ENCODE measurements at regions not wholly inside any gene's neighbourhood (a gene's known extent, or its start where the extent isn't known, plus 50 kb on each side); places are given as distances from the start of the nearest gene placed in this dataset.

- H3K4me1 Mint-ChIP-seq (ENCODE audit: unreplicated experiment): no peaks in the 10 kb centered on the region
- no peak for TF ChIP-seq CTCF (IDR thresholded peaks at IDR 0.05; ENCODE audit: unreplicated experiment)
- no peaks in the 10 kb centered on the region for H3K27me3 Mint-ChIP-seq (ENCODE audit: unreplicated experiment)
- no peaks in the 10 kb centered on the region for H3K36me3 Mint-ChIP-seq (ENCODE audit: low read depth, unreplicated experiment)
- no peak for DNase-seq (ENCODE audit: low spot score)
- H3K27ac Mint-ChIP-seq (ENCODE audit: unreplicated experiment): no peak overlapping the region
- H3K9me3 Mint-ChIP-seq (ENCODE audit: unreplicated experiment): no peaks in the 10 kb centered on the region
- H3K4me3 Mint-ChIP-seq (ENCODE audit: unreplicated experiment): no peak overlapping the region
Measured at GRCh38 chr11:41861838-41862237, 402.4 kb upstream of the LRRC4C start.

- H3K27ac Mint-ChIP-seq (ENCODE audit: unreplicated experiment): no peak overlapping the region
- H3K36me3 Mint-ChIP-seq (ENCODE audit: low read depth, unreplicated experiment): no peaks in the 10 kb centered on the region
- no peak overlapping the region for H3K4me3 Mint-ChIP-seq (ENCODE audit: unreplicated experiment)
- H3K4me1 Mint-ChIP-seq (ENCODE audit: unreplicated experiment): no peaks in the 10 kb centered on the region
- DNase-seq (ENCODE audit: low spot score): no peak
- H3K27me3 Mint-ChIP-seq (ENCODE audit: unreplicated experiment): no peaks in the 10 kb centered on the region
- TF ChIP-seq CTCF (IDR thresholded peaks at IDR 0.05; ENCODE audit: unreplicated experiment): no peak
- no peaks in the 10 kb centered on the region for H3K9me3 Mint-ChIP-seq (ENCODE audit: unreplicated experiment)
Measured at GRCh38 chr11:41866525-41866924, 407.1 kb upstream of the LRRC4C start.

- DNase-seq (ENCODE audit: low spot score): no peak
- no peak for TF ChIP-seq CTCF (IDR thresholded peaks at IDR 0.05; ENCODE audit: unreplicated experiment)
- H3K9me3 Mint-ChIP-seq (ENCODE audit: unreplicated experiment): no peaks in the 10 kb centered on the region
- H3K4me3 Mint-ChIP-seq (ENCODE audit: unreplicated experiment): no peak overlapping the region
- H3K4me1 Mint-ChIP-seq (ENCODE audit: unreplicated experiment): no peaks in the 10 kb centered on the region
- no peak overlapping the region for H3K27ac Mint-ChIP-seq (ENCODE audit: unreplicated experiment)
- no peaks in the 10 kb centered on the region for H3K36me3 Mint-ChIP-seq (ENCODE audit: low read depth, unreplicated experiment)
- H3K27me3 Mint-ChIP-seq (ENCODE audit: unreplicated experiment): no peaks in the 10 kb centered on the region
Measured at GRCh38 chr11:41868606-41869005, 409.2 kb upstream of the LRRC4C start.

DNA sequence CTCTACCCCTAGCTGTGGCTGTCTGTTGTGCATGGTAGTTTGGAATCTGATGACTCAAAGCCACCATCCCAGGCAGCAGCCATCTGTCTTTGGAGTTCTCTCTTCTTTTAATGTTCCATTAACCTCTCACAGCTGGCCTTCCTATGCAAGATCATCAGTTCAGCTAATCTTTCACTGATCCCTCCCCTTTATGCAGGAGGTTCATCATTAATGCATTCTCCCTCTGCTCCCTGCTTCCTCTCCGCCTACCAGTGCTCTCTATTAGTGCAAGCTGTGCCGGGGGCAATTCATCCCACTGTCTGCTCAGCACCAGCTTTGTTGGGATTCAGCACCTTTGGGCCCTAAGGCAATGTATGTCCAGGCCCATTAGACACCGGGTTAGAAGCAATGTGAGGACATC, 413.0 kb upstream of the LRRC4C start:
- DNase-seq (ENCODE audit: low spot score): no peak
- Mint-ChIP-seq H3K4me1 (ENCODE audit: unreplicated experiment) (no peaks in the 10 kb centered on the region), H3K4me3 (ENCODE audit: unreplicated experiment) (no peak overlapping the region)

GRCh38 chr11:41872870-41873269, 413.4 kb upstream of the LRRC4C start:
- no peak for DNase-seq (ENCODE audit: low spot score)
- TF ChIP-seq CTCF (IDR thresholded peaks at IDR 0.05; ENCODE audit: unreplicated experiment): no peak
- no peaks in the 10 kb centered on the region for H3K9me3 Mint-ChIP-seq (ENCODE audit: unreplicated experiment)
- no peaks in the 10 kb centered on the region for H3K36me3 Mint-ChIP-seq (ENCODE audit: low read depth, unreplicated experiment)
- H3K27ac Mint-ChIP-seq (ENCODE audit: unreplicated experiment): no peak overlapping the region
- H3K27me3 Mint-ChIP-seq (ENCODE audit: unreplicated experiment): no peaks in the 10 kb centered on the region
- H3K4me3 Mint-ChIP-seq (ENCODE audit: unreplicated experiment): no peak overlapping the region
- H3K4me1 Mint-ChIP-seq (ENCODE audit: unreplicated experiment): no peaks in the 10 kb centered on the region

More for the DNA sequence above, 413.0 kb upstream of the LRRC4C start:
- Mint-ChIP-seq H3K27me3 (ENCODE audit: unreplicated experiment) (no peaks in the 10 kb centered on the region), H3K36me3 (ENCODE audit: low read depth, unreplicated experiment) (no peaks in the 10 kb centered on the region), H3K27ac (ENCODE audit: unreplicated experiment) (no peak overlapping the region), H3K9me3 (ENCODE audit: unreplicated experiment) (no peaks in the 10 kb centered on the region)
- no peak for TF ChIP-seq CTCF (IDR thresholded peaks at IDR 0.05; ENCODE audit: unreplicated experiment)
